Mesenchymal stem cell (in vitro differentiated cells and primary cell): ENCODE measurements at regions not wholly inside any gene's neighbourhood (a gene's known extent, or its start where the extent isn't known, plus 50 kb on each side); places are given as distances from the start of the nearest gene placed in this dataset.
"Not testable (repeated sequence)": the region's sequence is repeated elsewhere in the genome, so short reads cannot be mapped to it uniquely, and the experiment has no call there.

Experiments
- DNase-seq: peaks from one replicate; pipeline ENCODE4 v3.0.0-alpha.2; 2013
- H2AFZ ChIP-seq: one replicate; pipeline ENCODE4 v1.6.1; 2013; ENCODE audit warnings: low read depth, mild to moderate bottlenecking, control low read depth, inconsistent platforms, low read length, moderate library complexity
- H2AK5ac ChIP-seq: 2 replicates; pipeline ENCODE4 v1.6.1; 2013; ENCODE audit warnings: low read length, moderate library complexity, mild to moderate bottlenecking, inconsistent platforms; ENCODE audit not compliant: severe bottlenecking
- H2BK120ac ChIP-seq: one replicate; pipeline ENCODE4 v1.6.1; 2013; ENCODE audit warnings: low read depth, mild to moderate bottlenecking, inconsistent platforms, low read length, moderate library complexity
- H2BK12ac ChIP-seq, 2 experiments: one replicate each; pipeline ENCODE4 v1.6.1; 2013; ENCODE audit warnings: inconsistent platforms in 2 of 2, low read length in 2 of 2, mild to moderate bottlenecking in 2 of 2, moderate library complexity in 2 of 2, control low read depth in 1 of 2
- H2BK15ac ChIP-seq: one replicate; pipeline ENCODE4 v1.6.1; 2013; ENCODE audit warnings: mild to moderate bottlenecking, low read depth, inconsistent platforms; ENCODE audit not compliant: poor library complexity, severe bottlenecking
- H2BK5ac ChIP-seq: 2 replicates; pipeline ENCODE4 v1.6.1; 2013; ENCODE audit warnings: low read depth, mild to moderate bottlenecking, low read length, control low read depth, inconsistent platforms; ENCODE audit not compliant: poor library complexity, severe bottlenecking
- H3K14ac ChIP-seq, 2 experiments: one replicate each; pipeline ENCODE4 v1.6.1; 2013; ENCODE audit warnings: inconsistent platforms in 2 of 2, low read length in 2 of 2, control low read depth in 1 of 2, mild to moderate bottlenecking in 1 of 2, moderate library complexity in 1 of 2
- H3K18ac ChIP-seq, 2 experiments: one replicate each; pipeline ENCODE4 v1.6.1; 2013; ENCODE audit warnings: inconsistent platforms in 2 of 2, low read length in 2 of 2, control low read depth in 1 of 2, low read depth in 1 of 2, mild to moderate bottlenecking in 1 of 2
- H3K23ac ChIP-seq, 2 experiments: one replicate each; pipeline ENCODE4 v1.6.1; 2013; ENCODE audit warnings: inconsistent platforms in 2 of 2, low read length in 2 of 2, mild to moderate bottlenecking in 2 of 2, moderate library complexity in 2 of 2, control low read depth in 1 of 2
- H3K27ac ChIP-seq: 2 replicates; pipeline ENCODE4 v1.5.1; 2013; ENCODE audit warnings: mild to moderate bottlenecking, moderate library complexity, low read length, control low read depth, inconsistent platforms; ENCODE audit not compliant: poor library complexity, severe bottlenecking
- H3K27me3 ChIP-seq, 2 experiments: 2 replicates each; pipeline versions ENCODE4 v1.6.1 to v1.7.0; 2013; ENCODE audit warnings: low read length in 2 of 2, mild to moderate bottlenecking in 2 of 2, moderate library complexity in 2 of 2, control low read depth in 1 of 2, inconsistent platforms in 1 of 2; ENCODE audit not compliant: control insufficient read depth in 1 of 2, insufficient read depth in 1 of 2
- H3K36me3 ChIP-seq, 2 experiments: 2 replicates each; pipeline versions ENCODE4 v1.6.1 to v1.7.0; 2013; ENCODE audit warnings: low read length in 2 of 2, control low read depth in 1 of 2, inconsistent platforms in 1 of 2, low read depth in 1 of 2, mild to moderate bottlenecking in 1 of 2; ENCODE audit not compliant: insufficient read depth in 2 of 2, control insufficient read depth in 1 of 2
- H3K4ac ChIP-seq, 2 experiments: one replicate each; pipeline ENCODE4 v1.6.1; 2013; ENCODE audit warnings: inconsistent platforms in 2 of 2, low read length in 2 of 2, mild to moderate bottlenecking in 2 of 2, moderate library complexity in 2 of 2, control low read depth in 1 of 2, low read depth in 1 of 2
- H3K4me1 ChIP-seq: 2 replicates; pipeline ENCODE4 v1.6.1; 2013; ENCODE audit warnings: low read depth, low read length, control low read depth; ENCODE audit not compliant: control insufficient read depth, insufficient read depth
- H3K4me2 ChIP-seq: 2 replicates; pipeline ENCODE4 v1.6.1; 2013; ENCODE audit warnings: low read length, mild to moderate bottlenecking, inconsistent platforms; ENCODE audit not compliant: poor library complexity, severe bottlenecking
- H3K4me3 ChIP-seq, 2 experiments: 2 replicates each; pipeline versions ENCODE4 v1.5.1 to v1.7.0; 2013; ENCODE audit warnings: low read length in 2 of 2, mild to moderate bottlenecking in 2 of 2, control low read depth in 1 of 2, low read depth in 1 of 2; ENCODE audit not compliant: insufficient read depth in 1 of 2
- H3K79me1 ChIP-seq: replicated peaks from 2 replicates; pipeline ENCODE4 v1.6.1; 2013; ENCODE audit warnings: mild to moderate bottlenecking, control low read depth, low read length, inconsistent platforms; ENCODE audit not compliant: poor library complexity, severe bottlenecking
- H3K9ac ChIP-seq: 2 replicates; pipeline ENCODE4 v1.7.0; 2013; ENCODE audit warnings: mild to moderate bottlenecking, low read length, moderate library complexity
- H3K9me3 ChIP-seq: 2 replicates; pipeline ENCODE4 v1.7.0; 2013; ENCODE audit warnings: mild to moderate bottlenecking, low read length; ENCODE audit not compliant: control insufficient read depth
- H4K8ac ChIP-seq: one replicate; pipeline ENCODE4 v1.6.1; 2013; ENCODE audit warnings: inconsistent platforms, mild to moderate bottlenecking, low read length, moderate library complexity
- H4K91ac ChIP-seq: one replicate; pipeline ENCODE4 v1.6.1; 2013; ENCODE audit warnings: mild to moderate bottlenecking, low read length, inconsistent platforms
- WGBS: methylation state at CpG from one replicate; pipeline ENCODE4 v1.1.7; 2013; ENCODE audit warnings: mixed read lengths; 5-methylcytosine and 5-hydroxymethylcytosine counted together

- H2AFZ ChIP-seq = no peak overlapping the region
- no peak overlapping the region for H2AK5ac ChIP-seq
- no peak overlapping the region for H2BK5ac ChIP-seq
- H3K36me3 ChIP-seq = peaks cover 0 to 3% of the 10 kb centered on the region in 2 experiments
- no peak overlapping the region for H3K23ac ChIP-seq
- 96% methylated on average over 5 of the region's 5 CpGs for WGBS
- H4K8ac ChIP-seq = no peak overlapping the region
- no peak overlapping the region for H3K4me2 ChIP-seq
- no peaks in the 10 kb centered on the region for H3K27me3 ChIP-seq
- H3K4me3 ChIP-seq = no peak overlapping the region
- H3K9me3 ChIP-seq = no peaks in the 10 kb centered on the region
- H2BK15ac ChIP-seq = no peak overlapping the region
- DNase-seq = no peak
- no peak overlapping the region for H3K4ac ChIP-seq
- no peak overlapping the region for H3K9ac ChIP-seq
- no peak overlapping the region for H4K91ac ChIP-seq
- no peak overlapping the region for H2BK120ac ChIP-seq
- no peak overlapping the region for H3K14ac ChIP-seq
- H2BK12ac ChIP-seq = no peak overlapping the region
- H3K18ac ChIP-seq = no peak overlapping the region
- H3K4me1 ChIP-seq = peaks cover 3% of the 10 kb centered on the region
- no peak overlapping the region for H3K27ac ChIP-seq
- no peaks in the 10 kb centered on the region for H3K79me1 ChIP-seq
Observed at GRCh38 chr18:46179306-46179705, 75.1 kb downstream of the HAUS1 start.

- Histone ChIP-seq H3K36me3 (peaks cover 0 to 8% of the 10 kb centered on the region in 2 experiments), H3K9me3 (no peaks in the 10 kb centered on the region), H3K4me3 (no peak overlapping the region), H3K18ac (no peak overlapping the region), H3K23ac (no peak overlapping the region), H3K4me1 (peaks cover 2% of the 10 kb centered on the region), H3K79me1 (no peaks in the 10 kb centered on the region), H3K9ac (peak overlapping the region; percentile 15), H2BK12ac (no peak overlapping the region), H2AFZ (no peak overlapping the region), H3K27ac (no peak overlapping the region), H2BK5ac (no peak overlapping the region), H3K14ac (no peak overlapping the region), H2AK5ac (no peak overlapping the region), H3K4me2 (no peak overlapping the region), H4K91ac (no peak overlapping the region), H2BK120ac (no peak overlapping the region), H3K27me3 (no peaks in the 10 kb centered on the region), H3K4ac (no peak overlapping the region), H2BK15ac (no peak overlapping the region), H4K8ac (no peak overlapping the region)
- WGBS = 40% methylated on average over 1 of the region's 3 CpGs
- no peak for DNase-seq
Observed at GRCh38 chr18:46182633-46183358, 78.6 kb downstream of the HAUS1 start.

DNA sequence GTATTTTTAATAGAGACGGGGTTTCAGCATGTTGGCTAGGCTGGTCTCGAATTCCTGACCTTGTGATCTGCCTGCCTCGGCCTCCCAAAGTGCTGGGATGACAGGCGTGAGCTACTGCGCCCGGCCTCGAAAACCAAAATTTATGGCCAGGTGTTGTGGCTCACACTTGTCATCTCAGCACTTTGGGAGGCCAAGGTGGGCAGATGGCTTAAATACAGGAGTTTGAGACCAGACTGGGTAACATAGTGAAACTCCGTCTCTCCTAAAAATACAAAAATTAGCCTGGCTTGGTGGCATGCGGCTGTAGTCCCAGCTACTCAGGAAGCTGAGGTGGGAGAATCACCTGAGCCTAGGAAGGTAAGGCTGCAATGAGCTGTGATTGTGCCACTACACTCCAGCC is 80.1 kb downstream of the HAUS1 start:
- not testable (repeated sequence) for H3K9me3 ChIP-seq
- 97% methylated on average over 8 of the region's 9 CpGs for WGBS

DNA sequence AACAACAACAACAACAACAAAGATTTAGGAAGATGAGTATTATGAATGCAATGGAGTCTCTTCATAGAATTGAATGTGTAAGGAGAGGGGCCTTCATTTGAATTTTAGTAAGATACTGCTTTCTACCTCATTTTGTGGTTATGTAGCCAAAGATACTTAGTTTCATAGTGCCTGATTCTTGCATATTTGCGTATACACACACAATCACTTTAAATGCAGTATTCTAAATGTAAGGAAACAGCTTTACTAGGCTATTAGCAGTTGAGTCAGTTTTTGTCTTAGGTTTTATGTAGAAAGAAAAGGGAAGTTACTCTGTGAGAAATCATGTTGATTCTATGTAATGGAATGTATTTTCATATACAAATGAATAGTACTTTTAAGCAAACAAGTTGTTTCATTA is 80.5 kb downstream of the HAUS1 start:
- Histone ChIP-seq H3K23ac (no peak overlapping the region), H3K9me3 (no peaks in the 10 kb centered on the region), H2AK5ac (no peak overlapping the region), H3K27ac (no peak overlapping the region), H3K14ac (no peak overlapping the region), H3K9ac (no peak overlapping the region), H3K4me2 (no peak overlapping the region), H3K18ac (no peak overlapping the region), H3K4me1 (peaks cover 3% of the 10 kb centered on the region), H2BK15ac (no peak overlapping the region), H3K4me3 (no peak overlapping the region), H3K36me3 (peaks cover 0 to 8% of the 10 kb centered on the region in 2 experiments), H2BK12ac (no peak overlapping the region), H3K79me1 (no peaks in the 10 kb centered on the region), H2BK120ac (no peak overlapping the region), H4K91ac (no peak overlapping the region), H3K4ac (no peak overlapping the region), H2BK5ac (no peak overlapping the region), H2AFZ (no peak overlapping the region), H4K8ac (no peak overlapping the region), H3K27me3 (no peaks in the 10 kb centered on the region)
- DNase-seq = no peak
- WGBS = no CpG with 5 or more reads among the region's 1 CpG

More for the DNA sequence above, 80.1 kb downstream of the HAUS1 start:
- not testable (repeated sequence) for H2BK15ac ChIP-seq, H3K36me3 ChIP-seq, H3K4ac ChIP-seq, H2BK5ac ChIP-seq, H4K8ac ChIP-seq, H2BK120ac ChIP-seq, H2AFZ ChIP-seq, H3K18ac ChIP-seq, H2AK5ac ChIP-seq, H2BK12ac ChIP-seq, H3K23ac ChIP-seq, H3K79me1 ChIP-seq, H3K4me3 ChIP-seq, DNase-seq, H3K27ac ChIP-seq, H4K91ac ChIP-seq, H3K14ac ChIP-seq, H3K4me1 ChIP-seq, H3K4me2 ChIP-seq, H3K9ac ChIP-seq, H3K27me3 ChIP-seq
